ENCODE measurements at regions not wholly inside any gene's neighbourhood (a gene's known extent, or its start where the extent isn't known, plus 50 kb on each side); places are given as distances from the start of the nearest gene placed in this dataset.

DNA sequence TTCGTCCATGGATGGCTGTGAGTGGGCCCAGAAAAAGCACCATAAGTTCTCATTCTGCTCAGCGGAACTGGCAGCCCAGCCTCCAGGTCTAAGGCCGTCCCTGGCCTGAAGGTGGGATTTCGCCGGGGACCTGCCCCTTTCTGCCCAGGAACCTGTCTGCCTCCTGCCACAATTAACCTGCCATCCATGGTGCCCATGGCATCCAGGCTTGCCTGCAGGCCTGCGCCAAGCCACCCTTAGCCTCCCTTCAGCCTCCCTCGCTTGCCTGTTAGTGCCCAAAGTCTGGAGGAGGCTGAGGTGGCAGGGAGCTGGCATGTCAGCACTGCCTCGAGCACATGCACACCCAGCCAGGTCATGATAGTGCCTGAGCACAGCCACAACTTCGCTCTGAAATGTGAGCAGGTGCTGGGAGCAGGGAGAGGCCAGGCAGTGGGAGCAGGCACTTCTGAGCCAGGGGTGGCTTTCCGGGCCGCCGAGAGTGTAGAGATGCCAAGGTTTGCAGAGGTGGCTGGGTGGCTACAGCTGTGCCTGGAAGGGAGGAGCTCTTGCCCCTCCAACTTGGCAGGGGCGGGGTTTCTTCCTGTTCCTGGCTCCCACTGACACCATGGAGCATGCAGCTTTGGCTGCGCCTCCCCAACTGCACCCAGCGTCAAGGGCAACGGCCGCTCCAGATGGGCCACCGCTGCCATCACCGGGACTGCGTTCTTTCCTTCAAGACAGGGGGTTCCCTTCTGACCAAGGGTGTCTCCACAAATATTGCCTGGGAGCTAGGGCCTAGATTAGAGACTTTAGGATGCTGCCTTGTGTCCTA, 648.9 kb upstream of the VRK2 start:
- no peaks in the 10 kb centered on the region for H3K36me3 Mint-ChIP-seq (ENCODE audit: low read depth)
- H3K9me3 Mint-ChIP-seq (ENCODE audit: low read depth), result peaks cover 4% of the 10 kb centered on the region
- peaks cover 2% of the 10 kb centered on the region for H3K27me3 Mint-ChIP-seq (ENCODE audit: low read depth)
- DNase-seq (ENCODE audit: low spot score), result no peak
- TF ChIP-seq, protein P1, sequence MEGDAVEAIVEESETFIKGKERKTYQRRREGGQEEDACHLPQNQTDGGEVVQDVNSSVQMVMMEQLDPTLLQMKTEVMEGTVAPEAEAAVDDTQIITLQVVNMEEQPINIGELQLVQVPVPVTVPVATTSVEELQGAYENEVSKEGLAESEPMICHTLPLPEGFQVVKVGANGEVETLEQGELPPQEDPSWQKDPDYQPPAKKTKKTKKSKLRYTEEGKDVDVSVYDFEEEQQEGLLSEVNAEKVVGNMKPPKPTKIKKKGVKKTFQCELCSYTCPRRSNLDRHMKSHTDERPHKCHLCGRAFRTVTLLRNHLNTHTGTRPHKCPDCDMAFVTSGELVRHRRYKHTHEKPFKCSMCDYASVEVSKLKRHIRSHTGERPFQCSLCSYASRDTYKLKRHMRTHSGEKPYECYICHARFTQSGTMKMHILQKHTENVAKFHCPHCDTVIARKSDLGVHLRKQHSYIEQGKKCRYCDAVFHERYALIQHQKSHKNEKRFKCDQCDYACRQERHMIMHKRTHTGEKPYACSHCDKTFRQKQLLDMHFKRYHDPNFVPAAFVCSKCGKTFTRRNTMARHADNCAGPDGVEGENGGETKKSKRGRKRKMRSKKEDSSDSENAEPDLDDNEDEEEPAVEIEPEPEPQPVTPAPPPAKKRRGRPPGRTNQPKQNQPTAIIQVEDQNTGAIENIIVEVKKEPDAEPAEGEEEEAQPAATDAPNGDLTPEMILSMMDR (IDR thresholded peaks at IDR 0.05), result no peak
- H3K4me1 Mint-ChIP-seq (ENCODE audit: low read depth), result no peaks in the 10 kb centered on the region
- H3K4me3 Mint-ChIP-seq (ENCODE audit: unreplicated experiment), result no peak overlapping the region
- H3K27ac Mint-ChIP-seq (ENCODE audit: unreplicated experiment), result no peak overlapping the region

DNA sequence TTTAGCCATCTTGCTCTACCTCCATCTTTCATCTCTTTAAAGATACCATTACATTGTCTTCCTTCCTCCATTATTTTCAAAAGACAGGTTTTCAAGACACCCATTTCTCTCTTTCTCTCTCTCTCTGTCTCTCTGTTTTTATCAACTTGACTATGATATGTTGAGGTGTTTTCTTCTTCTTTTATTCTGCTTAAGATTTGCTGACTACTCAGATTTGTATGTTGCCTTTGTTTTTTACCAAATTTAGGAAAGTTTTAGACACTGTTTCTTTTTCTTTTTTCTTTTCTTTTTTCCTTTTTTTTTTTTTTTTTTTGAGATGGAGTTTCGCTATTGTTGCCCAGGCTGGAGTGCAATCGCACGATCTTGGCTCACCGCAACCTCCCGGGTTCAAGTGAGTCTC, 647.5 kb upstream of the VRK2 start:
- peaks cover 2% of the 10 kb centered on the region for H3K27me3 Mint-ChIP-seq (ENCODE audit: low read depth)
- TF ChIP-seq, protein P1 (IDR thresholded peaks at IDR 0.05), result no peak
- no peak for DNase-seq (ENCODE audit: low spot score)
- no peaks in the 10 kb centered on the region for H3K4me1 Mint-ChIP-seq (ENCODE audit: low read depth)
- no peak overlapping the region for H3K4me3 Mint-ChIP-seq (ENCODE audit: unreplicated experiment)
- peaks cover 4% of the 10 kb centered on the region for H3K9me3 Mint-ChIP-seq (ENCODE audit: low read depth)
- H3K36me3 Mint-ChIP-seq (ENCODE audit: low read depth), result no peaks in the 10 kb centered on the region
- H3K27ac Mint-ChIP-seq (ENCODE audit: unreplicated experiment), result no peak overlapping the region

DNA sequence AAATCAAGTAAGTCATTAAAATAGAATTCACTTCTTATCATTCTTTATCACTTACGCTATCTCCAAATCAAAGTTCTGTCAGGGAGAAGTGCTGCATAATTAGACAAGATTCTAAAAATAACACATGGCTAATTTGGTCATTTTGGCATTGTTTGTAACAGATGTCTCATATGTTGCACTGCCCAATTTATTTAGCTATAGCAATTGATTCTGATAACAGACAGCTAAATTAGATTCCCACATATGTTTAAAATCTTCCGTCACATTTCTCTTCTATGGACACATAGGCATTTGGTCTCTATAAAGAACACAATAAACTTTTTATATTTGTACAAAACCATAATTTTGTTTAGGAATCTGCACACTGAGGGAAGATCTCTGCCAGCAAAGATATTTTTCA, 644.5 kb upstream of the VRK2 start:
- no peak for DNase-seq (ENCODE audit: low spot score)
- H3K4me3 Mint-ChIP-seq (ENCODE audit: unreplicated experiment), result no peak overlapping the region
- H3K27ac Mint-ChIP-seq (ENCODE audit: unreplicated experiment), result no peak overlapping the region
- no peaks in the 10 kb centered on the region for H3K27me3 Mint-ChIP-seq (ENCODE audit: low read depth)
- H3K36me3 Mint-ChIP-seq (ENCODE audit: low read depth), result no peaks in the 10 kb centered on the region
- H3K4me1 Mint-ChIP-seq (ENCODE audit: low read depth), result no peaks in the 10 kb centered on the region
- TF ChIP-seq, protein P1 (IDR thresholded peaks at IDR 0.05), result no peak
- H3K9me3 Mint-ChIP-seq (ENCODE audit: low read depth), result peaks cover 2% of the 10 kb centered on the region

DNA sequence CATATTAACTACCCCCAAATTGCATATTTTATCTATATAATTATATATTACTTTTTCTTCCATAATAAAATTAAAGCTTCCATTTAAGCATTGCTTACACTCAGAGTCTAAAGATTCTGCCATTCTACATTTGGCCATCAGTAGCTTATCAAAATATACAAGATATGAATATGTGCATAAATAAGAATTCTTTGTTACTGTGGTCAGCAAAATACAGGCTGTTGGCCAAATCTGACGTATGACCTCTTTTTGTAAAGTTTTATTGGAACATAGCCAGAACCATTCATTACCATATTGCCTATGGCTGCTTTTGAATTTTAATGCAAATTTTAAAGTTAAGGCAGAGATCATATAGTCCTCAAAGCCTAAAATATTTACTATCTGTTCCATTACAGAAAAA, 643.9 kb upstream of the VRK2 start:
- DNase-seq (ENCODE audit: low spot score), result no peak
- no peaks in the 10 kb centered on the region for H3K27me3 Mint-ChIP-seq (ENCODE audit: low read depth)
- no peak overlapping the region for H3K4me3 Mint-ChIP-seq (ENCODE audit: unreplicated experiment)
- peaks cover 2% of the 10 kb centered on the region for H3K9me3 Mint-ChIP-seq (ENCODE audit: low read depth)
- no peaks in the 10 kb centered on the region for H3K4me1 Mint-ChIP-seq (ENCODE audit: low read depth)
- no peak overlapping the region for H3K27ac Mint-ChIP-seq (ENCODE audit: unreplicated experiment)
- no peaks in the 10 kb centered on the region for H3K36me3 Mint-ChIP-seq (ENCODE audit: low read depth)
- TF ChIP-seq, protein P1 (IDR thresholded peaks at IDR 0.05), result no peak

DNA sequence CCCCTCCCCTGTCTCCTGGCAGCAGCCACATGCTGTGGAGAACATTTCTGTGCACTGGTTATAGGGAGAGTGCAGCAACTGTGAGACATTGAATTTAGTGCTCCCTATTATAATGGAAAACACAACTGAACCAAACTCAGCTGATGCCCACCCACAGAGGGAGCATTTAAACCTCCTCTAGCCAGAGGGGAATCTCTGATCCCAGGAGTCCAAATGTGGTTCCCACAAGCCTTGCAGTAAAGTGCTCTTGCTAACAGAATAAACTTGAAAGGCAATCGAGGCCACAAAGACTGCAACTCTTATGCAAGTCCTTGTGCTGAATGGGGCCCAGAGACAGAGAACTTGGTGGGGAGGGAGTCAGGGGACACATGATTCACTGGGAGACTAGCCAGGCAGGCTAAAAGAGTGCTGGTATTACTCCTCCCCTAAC, 638.8 kb upstream of the VRK2 start:
- H3K36me3 Mint-ChIP-seq (ENCODE audit: low read depth), result no peaks in the 10 kb centered on the region
- H3K27me3 Mint-ChIP-seq (ENCODE audit: low read depth), result no peaks in the 10 kb centered on the region
- peaks cover 14% of the 10 kb centered on the region for H3K9me3 Mint-ChIP-seq (ENCODE audit: low read depth)

More for the DNA sequence above, 638.8 kb upstream of the VRK2 start:
- Mint-ChIP-seq H3K4me3 (ENCODE audit: unreplicated experiment) (no peak overlapping the region), H3K27ac (ENCODE audit: unreplicated experiment) (no peak overlapping the region), H3K4me1 (ENCODE audit: low read depth) (no peaks in the 10 kb centered on the region)
- no peak for DNase-seq (ENCODE audit: low spot score)
- TF ChIP-seq, protein P1 (IDR thresholded peaks at IDR 0.05), result no peak
